ENCODE measurements at regions not wholly inside any gene's neighbourhood (a gene's known extent, or its start where the extent isn't known, plus 50 kb on each side); places are given as distances from the start of the nearest gene placed in this dataset.
"Not testable (repeated sequence)": the region's sequence is repeated elsewhere in the genome, so short reads cannot be mapped to it uniquely, and the experiment has no call there.

DNA sequence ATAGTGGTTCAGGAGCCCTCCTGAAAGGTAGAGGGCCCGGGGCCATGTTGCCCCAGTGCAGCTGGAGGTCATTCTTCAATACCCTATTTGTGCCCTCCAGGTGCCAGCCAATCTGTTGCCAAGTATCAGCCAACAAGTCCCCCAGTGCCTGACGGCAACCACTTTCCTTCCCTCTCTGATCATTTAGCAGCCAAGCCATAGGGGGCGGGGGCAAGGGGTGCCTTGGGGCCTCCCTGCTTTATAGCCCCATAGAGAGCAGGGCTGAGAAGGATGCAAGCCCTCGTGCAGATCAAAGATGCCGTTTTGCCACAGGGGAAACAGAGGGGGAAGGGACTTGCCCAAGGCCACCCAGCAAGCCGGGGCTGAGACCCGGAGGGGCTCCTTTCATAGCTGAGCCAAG lies 149.0 kb upstream of the CHST15 start:
- Mint-ChIP-seq H3K27me3 (ENCODE audit: low read depth) (peaks cover 4% of the 10 kb centered on the region; the same call in 1 of the 2 replicates), H3K9me3 (peaks cover 10% of the 10 kb centered on the region; the same call in 1 of the 2 replicates), H3K36me3 (no peaks in the 10 kb centered on the region), H3K4me1 (peaks cover 22% of the 10 kb centered on the region), H3K4me3 (no peak overlapping the region), H3K27ac (no peak overlapping the region)
- no peak for TF ChIP-seq ESRRA (CRISPR knock-in tag; IDR thresholded peaks at IDR 0.05; ENCODE audit: borderline replicate concordance)
- TF ChIP-seq CBFB (CRISPR knock-in tag; IDR thresholded peaks at IDR 0.05; ENCODE audit: low read depth): no peak
- TF ChIP-seq, protein P1, sequence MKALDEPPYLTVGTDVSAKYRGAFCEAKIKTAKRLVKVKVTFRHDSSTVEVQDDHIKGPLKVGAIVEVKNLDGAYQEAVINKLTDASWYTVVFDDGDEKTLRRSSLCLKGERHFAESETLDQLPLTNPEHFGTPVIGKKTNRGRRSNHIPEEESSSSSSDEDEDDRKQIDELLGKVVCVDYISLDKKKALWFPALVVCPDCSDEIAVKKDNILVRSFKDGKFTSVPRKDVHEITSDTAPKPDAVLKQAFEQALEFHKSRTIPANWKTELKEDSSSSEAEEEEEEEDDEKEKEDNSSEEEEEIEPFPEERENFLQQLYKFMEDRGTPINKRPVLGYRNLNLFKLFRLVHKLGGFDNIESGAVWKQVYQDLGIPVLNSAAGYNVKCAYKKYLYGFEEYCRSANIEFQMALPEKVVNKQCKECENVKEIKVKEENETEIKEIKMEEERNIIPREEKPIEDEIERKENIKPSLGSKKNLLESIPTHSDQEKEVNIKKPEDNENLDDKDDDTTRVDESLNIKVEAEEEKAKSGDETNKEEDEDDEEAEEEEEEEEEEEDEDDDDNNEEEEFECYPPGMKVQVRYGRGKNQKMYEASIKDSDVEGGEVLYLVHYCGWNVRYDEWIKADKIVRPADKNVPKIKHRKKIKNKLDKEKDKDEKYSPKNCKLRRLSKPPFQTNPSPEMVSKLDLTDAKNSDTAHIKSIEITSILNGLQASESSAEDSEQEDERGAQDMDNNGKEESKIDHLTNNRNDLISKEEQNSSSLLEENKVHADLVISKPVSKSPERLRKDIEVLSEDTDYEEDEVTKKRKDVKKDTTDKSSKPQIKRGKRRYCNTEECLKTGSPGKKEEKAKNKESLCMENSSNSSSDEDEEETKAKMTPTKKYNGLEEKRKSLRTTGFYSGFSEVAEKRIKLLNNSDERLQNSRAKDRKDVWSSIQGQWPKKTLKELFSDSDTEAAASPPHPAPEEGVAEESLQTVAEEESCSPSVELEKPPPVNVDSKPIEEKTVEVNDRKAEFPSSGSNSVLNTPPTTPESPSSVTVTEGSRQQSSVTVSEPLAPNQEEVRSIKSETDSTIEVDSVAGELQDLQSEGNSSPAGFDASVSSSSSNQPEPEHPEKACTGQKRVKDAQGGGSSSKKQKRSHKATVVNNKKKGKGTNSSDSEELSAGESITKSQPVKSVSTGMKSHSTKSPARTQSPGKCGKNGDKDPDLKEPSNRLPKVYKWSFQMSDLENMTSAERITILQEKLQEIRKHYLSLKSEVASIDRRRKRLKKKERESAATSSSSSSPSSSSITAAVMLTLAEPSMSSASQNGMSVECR (CRISPR knock-in tag; IDR thresholded peaks at IDR 0.05; ENCODE audit: borderline replicate concordance): no peak
- TF ChIP-seq KAT7 (CRISPR knock-in tag; IDR thresholded peaks at IDR 0.05; ENCODE audit: borderline replicate concordance): no peak
- TF ChIP-seq NR3C1 (CRISPR knock-in tag; conservative IDR thresholded peaks at IDR 0.05; ENCODE audit: low read depth): no peak
- TF ChIP-seq NFYB (CRISPR knock-in tag; conservative IDR thresholded peaks at IDR 0.05; ENCODE audit: low read depth): no peak
- no peak for TF ChIP-seq ATF1 (CRISPR knock-in tag; IDR thresholded peaks at IDR 0.05)
- TF ChIP-seq, protein P2, sequence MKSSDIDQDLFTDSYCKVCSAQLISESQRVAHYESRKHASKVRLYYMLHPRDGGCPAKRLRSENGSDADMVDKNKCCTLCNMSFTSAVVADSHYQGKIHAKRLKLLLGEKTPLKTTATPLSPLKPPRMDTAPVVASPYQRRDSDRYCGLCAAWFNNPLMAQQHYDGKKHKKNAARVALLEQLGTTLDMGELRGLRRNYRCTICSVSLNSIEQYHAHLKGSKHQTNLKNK (CRISPR knock-in tag; IDR thresholded peaks at IDR 0.05): no peak
- TF ChIP-seq CREB1 (CRISPR knock-in tag; IDR thresholded peaks at IDR 0.05): no peak
- TF ChIP-seq, protein P3, sequence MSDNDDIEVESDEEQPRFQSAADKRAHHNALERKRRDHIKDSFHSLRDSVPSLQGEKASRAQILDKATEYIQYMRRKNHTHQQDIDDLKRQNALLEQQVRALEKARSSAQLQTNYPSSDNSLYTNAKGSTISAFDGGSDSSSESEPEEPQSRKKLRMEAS (CRISPR knock-in tag; IDR thresholded peaks at IDR 0.05): no peak
- TF ChIP-seq GRHL2 (CRISPR knock-in tag; IDR thresholded peaks at IDR 0.05; ENCODE audit: insufficient replicate concordance, severe bottlenecking): no peak
- no peak for TF ChIP-seq NFATC4 (CRISPR knock-in tag; IDR thresholded peaks at IDR 0.05)
- TF ChIP-seq, protein P4, sequence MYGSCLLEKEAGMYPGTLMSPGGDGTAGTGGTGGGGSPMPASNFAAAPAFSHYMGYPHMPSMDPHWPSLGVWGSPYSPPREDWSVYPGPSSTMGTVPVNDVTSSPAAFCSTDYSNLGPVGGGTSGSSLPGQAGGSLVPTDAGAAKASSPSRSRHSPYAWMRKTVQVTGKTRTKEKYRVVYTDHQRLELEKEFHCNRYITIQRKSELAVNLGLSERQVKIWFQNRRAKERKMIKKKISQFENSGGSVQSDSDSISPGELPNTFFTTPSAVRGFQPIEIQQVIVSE (CRISPR knock-in tag; IDR thresholded peaks at IDR 0.05; ENCODE audit: borderline replicate concordance): no peak
- no peak for TF ChIP-seq NR2C2 (CRISPR knock-in tag; IDR thresholded peaks at IDR 0.05)
- TF ChIP-seq, protein P5, sequence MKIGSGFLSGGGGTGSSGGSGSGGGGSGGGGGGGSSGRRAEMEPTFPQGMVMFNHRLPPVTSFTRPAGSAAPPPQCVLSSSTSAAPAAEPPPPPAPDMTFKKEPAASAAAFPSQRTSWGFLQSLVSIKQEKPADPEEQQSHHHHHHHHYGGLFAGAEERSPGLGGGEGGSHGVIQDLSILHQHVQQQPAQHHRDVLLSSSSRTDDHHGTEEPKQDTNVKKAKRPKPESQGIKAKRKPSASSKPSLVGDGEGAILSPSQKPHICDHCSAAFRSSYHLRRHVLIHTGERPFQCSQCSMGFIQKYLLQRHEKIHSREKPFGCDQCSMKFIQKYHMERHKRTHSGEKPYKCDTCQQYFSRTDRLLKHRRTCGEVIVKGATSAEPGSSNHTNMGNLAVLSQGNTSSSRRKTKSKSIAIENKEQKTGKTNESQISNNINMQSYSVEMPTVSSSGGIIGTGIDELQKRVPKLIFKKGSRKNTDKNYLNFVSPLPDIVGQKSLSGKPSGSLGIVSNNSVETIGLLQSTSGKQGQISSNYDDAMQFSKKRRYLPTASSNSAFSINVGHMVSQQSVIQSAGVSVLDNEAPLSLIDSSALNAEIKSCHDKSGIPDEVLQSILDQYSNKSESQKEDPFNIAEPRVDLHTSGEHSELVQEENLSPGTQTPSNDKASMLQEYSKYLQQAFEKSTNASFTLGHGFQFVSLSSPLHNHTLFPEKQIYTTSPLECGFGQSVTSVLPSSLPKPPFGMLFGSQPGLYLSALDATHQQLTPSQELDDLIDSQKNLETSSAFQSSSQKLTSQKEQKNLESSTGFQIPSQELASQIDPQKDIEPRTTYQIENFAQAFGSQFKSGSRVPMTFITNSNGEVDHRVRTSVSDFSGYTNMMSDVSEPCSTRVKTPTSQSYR (CRISPR knock-in tag; IDR thresholded peaks at IDR 0.05): no peak
- no peak for TF ChIP-seq SOX15 (CRISPR knock-in tag; IDR thresholded peaks at IDR 0.05)
- no peak for TF ChIP-seq RELA (CRISPR knock-in tag; IDR thresholded peaks at IDR 0.05; ENCODE audit: borderline replicate concordance)
- TF ChIP-seq CREM (CRISPR knock-in tag; IDR thresholded peaks at IDR 0.05): no peak
- no peak for TF ChIP-seq ZNF423 (CRISPR knock-in tag; IDR thresholded peaks at IDR 0.05)
- TF ChIP-seq TCF7 (CRISPR knock-in tag; IDR thresholded peaks at IDR 0.05; ENCODE audit: low read depth): no peak
- DNase-seq (ENCODE audit: low spot score) (peak; percentile 7), ATAC-seq (no peak)
- CTCF ChIA-PET: no interaction called here
- POLR2A ChIA-PET: no interaction called here

DNA sequence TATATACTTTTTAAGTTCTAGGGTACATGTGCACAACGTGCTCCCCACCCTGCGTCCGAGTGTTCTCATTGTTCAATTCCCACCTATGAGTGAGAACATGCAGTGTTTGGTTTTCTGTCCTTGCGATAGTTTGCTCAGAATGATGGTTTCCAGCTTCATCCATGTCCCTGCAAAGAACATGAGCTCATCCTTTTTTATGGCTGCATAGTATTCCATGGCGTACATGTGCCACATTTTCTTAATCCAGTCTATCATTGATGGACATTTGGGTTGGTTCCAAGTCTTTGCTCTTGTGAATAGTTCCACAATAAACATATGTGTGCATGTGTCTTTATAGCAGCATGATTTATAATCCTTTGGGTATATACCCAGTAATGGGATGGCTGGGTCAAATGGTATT lies 148.1 kb upstream of the CHST15 start:
- POLR2A ChIA-PET, H3K9me3 Mint-ChIP-seq: not testable (repeated sequence)
- peaks cover 22% of the 10 kb centered on the region for H3K4me1 Mint-ChIP-seq

More for the DNA sequence above, 148.1 kb upstream of the CHST15 start:
- DNase-seq (ENCODE audit: low spot score); ATAC-seq; H3K27ac Mint-ChIP-seq; H3K4me3 Mint-ChIP-seq; H3K27me3 Mint-ChIP-seq (ENCODE audit: low read depth); H3K36me3 Mint-ChIP-seq: not testable (repeated sequence)
- CTCF ChIA-PET: interaction anchor here (0.7 to 3.9 kb wide), 7 partner anchors 10 to 246 kb away, joined by 3 to 20 read pairs (median 4); no protein-coding TSS in a partner anchor

All from WTC11 (cell line).